ENCODE measurements at regions not wholly inside any gene's neighbourhood (a gene's known extent, or its start where the extent isn't known, plus 50 kb on each side); places are given as distances from the start of the nearest gene placed in this dataset.
A peak's percentile ranks its signal among the peaks of the same experiment; 100 is the strongest.
"Not testable (repeated sequence)": the region's sequence is repeated elsewhere in the genome, so short reads cannot be mapped to it uniquely, and the experiment has no call there.

GRCh38 chr11:41714101-41714500 lies 254.6 kb upstream of the LRRC4C start:
- TF ChIP-seq EZH2 (IDR thresholded peaks at IDR 0.05; ENCODE audit: insufficient read depth, low read length) = no peak
- no peak for TF ChIP-seq CTCF (IDR thresholded peaks at IDR 0.05; ENCODE audit: insufficient read depth, low read depth, low read length)
- no peak overlapping the region for H3K4me3 Mint-ChIP-seq (ENCODE audit: unreplicated experiment)
- H3K27ac Mint-ChIP-seq (ENCODE audit: unreplicated experiment) = peak overlapping the region; percentile 77
- H3K4me1 ChIP-seq (ENCODE audit: insufficient read depth, low read length) = no peaks in the 10 kb centered on the region
- H3K27me3 Mint-ChIP-seq (ENCODE audit: low read depth, unreplicated experiment) = no peaks in the 10 kb centered on the region
- DNase-seq (ENCODE audit: low read depth) (peak; percentile 85), FAIRE-seq (no peak)
- H4K20me1 ChIP-seq (ENCODE audit: insufficient read depth, low read length) = no peaks in the 10 kb centered on the region
- H3K36me3 Mint-ChIP-seq (ENCODE audit: low read depth, unreplicated experiment) = no peaks in the 10 kb centered on the region
- H3K9me3 Mint-ChIP-seq (ENCODE audit: unreplicated experiment) = peaks cover 3% of the 10 kb centered on the region
- no peaks in the 10 kb centered on the region for H3K9me3 ChIP-seq (ENCODE audit: insufficient read depth, low read depth, low read length)
- no peak overlapping the region for H3K4me3 ChIP-seq (ENCODE audit: insufficient read depth, low read depth, low read length)
- no peaks in the 10 kb centered on the region for H3K27me3 ChIP-seq (ENCODE audit: insufficient read depth, low read length)
- H3K27ac ChIP-seq (ENCODE audit: low read depth, low read length) = no peak overlapping the region
- H3K9ac ChIP-seq (ENCODE audit: low read length) = no peak overlapping the region
- no peak overlapping the region for H2AFZ ChIP-seq (ENCODE audit: low read depth, low read length)
- no peaks in the 10 kb centered on the region for H3K36me3 ChIP-seq (ENCODE audit: insufficient read depth, low read length)
- peaks cover 18% of the 10 kb centered on the region for H3K4me1 Mint-ChIP-seq (ENCODE audit: low read depth, unreplicated experiment)
- H3K79me2 ChIP-seq (ENCODE audit: insufficient read depth, low read length) = no peaks in the 10 kb centered on the region
- H3K4me2 ChIP-seq (ENCODE audit: low read length) = no peak overlapping the region

- no peaks in the 10 kb centered on the region for H3K9me3 ChIP-seq (ENCODE audit: insufficient read depth, low read depth, low read length)
- H3K79me2 ChIP-seq (ENCODE audit: insufficient read depth, low read length) = no peaks in the 10 kb centered on the region
- DNase-seq (ENCODE audit: low read depth) = no peak
- no peak overlapping the region for H3K27ac ChIP-seq (ENCODE audit: low read depth, low read length)
- H3K4me1 ChIP-seq (ENCODE audit: insufficient read depth, low read length) = no peaks in the 10 kb centered on the region
- H3K27me3 ChIP-seq (ENCODE audit: insufficient read depth, low read length) = no peaks in the 10 kb centered on the region
- H3K4me2 ChIP-seq (ENCODE audit: low read length) = no peak overlapping the region
- H3K9ac ChIP-seq (ENCODE audit: low read length) = no peak overlapping the region
- no peak overlapping the region for H3K4me3 Mint-ChIP-seq (ENCODE audit: unreplicated experiment)
- H4K20me1 ChIP-seq (ENCODE audit: insufficient read depth, low read length) = no peaks in the 10 kb centered on the region
- H3K36me3 Mint-ChIP-seq (ENCODE audit: low read depth, unreplicated experiment) = no peaks in the 10 kb centered on the region
- no peak overlapping the region for H3K27ac Mint-ChIP-seq (ENCODE audit: unreplicated experiment)
- H3K4me3 ChIP-seq (ENCODE audit: insufficient read depth, low read depth, low read length) = no peak overlapping the region
- H3K36me3 ChIP-seq (ENCODE audit: insufficient read depth, low read length) = no peaks in the 10 kb centered on the region
- H3K27me3 Mint-ChIP-seq (ENCODE audit: low read depth, unreplicated experiment) = no peaks in the 10 kb centered on the region
- TF ChIP-seq EZH2 (IDR thresholded peaks at IDR 0.05; ENCODE audit: insufficient read depth, low read length) (no peak), CTCF (IDR thresholded peaks at IDR 0.05; ENCODE audit: insufficient read depth, low read depth, low read length) (no peak)
- peaks cover 18% of the 10 kb centered on the region for H3K4me1 Mint-ChIP-seq (ENCODE audit: low read depth, unreplicated experiment)
- no peak overlapping the region for H2AFZ ChIP-seq (ENCODE audit: low read depth, low read length)
- H3K9me3 Mint-ChIP-seq (ENCODE audit: unreplicated experiment) = peaks cover 6% of the 10 kb centered on the region
- FAIRE-seq = no peak
Measured at GRCh38 chr11:41716862-41717261, 257.4 kb upstream of the LRRC4C start.

GRCh38 chr11:41720761-41721160 lies 261.3 kb upstream of the LRRC4C start:
- Histone ChIP-seq H3K36me3 (ENCODE audit: insufficient read depth, low read length) (no peaks in the 10 kb centered on the region), H3K4me3 (ENCODE audit: insufficient read depth, low read depth, low read length) (no peak overlapping the region), H4K20me1 (ENCODE audit: insufficient read depth, low read length) (no peaks in the 10 kb centered on the region), H3K79me2 (ENCODE audit: insufficient read depth, low read length) (no peaks in the 10 kb centered on the region), H3K9ac (ENCODE audit: low read length) (no peak overlapping the region), H3K27me3 (ENCODE audit: insufficient read depth, low read length) (no peaks in the 10 kb centered on the region), H3K27ac (ENCODE audit: low read depth, low read length) (no peak overlapping the region), H3K4me1 (ENCODE audit: insufficient read depth, low read length) (no peaks in the 10 kb centered on the region), H2AFZ (ENCODE audit: low read depth, low read length) (no peak overlapping the region), H3K4me2 (ENCODE audit: low read length) (no peak overlapping the region), H3K9me3 (ENCODE audit: insufficient read depth, low read depth, low read length) (no peaks in the 10 kb centered on the region)
- FAIRE-seq = no peak
- DNase-seq (ENCODE audit: low read depth) = no peak
- H3K27me3 Mint-ChIP-seq (ENCODE audit: low read depth, unreplicated experiment) = no peaks in the 10 kb centered on the region
- no peaks in the 10 kb centered on the region for H3K36me3 Mint-ChIP-seq (ENCODE audit: low read depth, unreplicated experiment)
- no peaks in the 10 kb centered on the region for H3K4me1 Mint-ChIP-seq (ENCODE audit: low read depth, unreplicated experiment)
- TF ChIP-seq CTCF (IDR thresholded peaks at IDR 0.05; ENCODE audit: insufficient read depth, low read depth, low read length) = no peak
- no peak for TF ChIP-seq EZH2 (IDR thresholded peaks at IDR 0.05; ENCODE audit: insufficient read depth, low read length)
- no peak overlapping the region for H3K4me3 Mint-ChIP-seq (ENCODE audit: unreplicated experiment)
- no peak overlapping the region for H3K27ac Mint-ChIP-seq (ENCODE audit: unreplicated experiment)
- peaks cover 18% of the 10 kb centered on the region for H3K9me3 Mint-ChIP-seq (ENCODE audit: unreplicated experiment)

- not testable (repeated sequence) for H3K4me2 ChIP-seq (ENCODE audit: low read length); H4K20me1 ChIP-seq (ENCODE audit: insufficient read depth, low read length); H3K36me3 Mint-ChIP-seq (ENCODE audit: low read depth, unreplicated experiment); H3K27me3 ChIP-seq (ENCODE audit: insufficient read depth, low read length); H3K4me3 Mint-ChIP-seq (ENCODE audit: unreplicated experiment); H3K4me3 ChIP-seq (ENCODE audit: insufficient read depth, low read depth, low read length); H3K79me2 ChIP-seq (ENCODE audit: insufficient read depth, low read length); DNase-seq (ENCODE audit: low read depth); H3K27me3 Mint-ChIP-seq (ENCODE audit: low read depth, unreplicated experiment); H3K9ac ChIP-seq (ENCODE audit: low read length); H3K27ac Mint-ChIP-seq (ENCODE audit: unreplicated experiment); H3K4me1 Mint-ChIP-seq (ENCODE audit: low read depth, unreplicated experiment); H3K9me3 ChIP-seq (ENCODE audit: insufficient read depth, low read depth, low read length); H3K36me3 ChIP-seq (ENCODE audit: insufficient read depth, low read length); H3K27ac ChIP-seq (ENCODE audit: low read depth, low read length); H2AFZ ChIP-seq (ENCODE audit: low read depth, low read length); FAIRE-seq; H3K4me1 ChIP-seq (ENCODE audit: insufficient read depth, low read length)
- H3K9me3 Mint-ChIP-seq (ENCODE audit: unreplicated experiment) = peaks cover 16% of the 10 kb centered on the region
Measured at GRCh38 chr11:41728161-41728560, 268.7 kb upstream of the LRRC4C start.
